ENCODE measurements at regions not wholly inside any gene's neighbourhood (a gene's known extent, or its start where the extent isn't known, plus 50 kb on each side); places are given as distances from the start of the nearest gene placed in this dataset.

GRCh38 chr5:126718236-126718868, 58.6 kb upstream of the LMNB1 start:
- H3K4me1 Mint-ChIP-seq = no peaks in the 10 kb centered on the region
- H3K27ac Mint-ChIP-seq = no peak overlapping the region
- no peaks in the 10 kb centered on the region for H3K36me3 Mint-ChIP-seq (ENCODE audit: low read depth)
- H3K9me3 Mint-ChIP-seq = no peaks in the 10 kb centered on the region
- ATAC-seq (replicated peaks) = no peak
- no peak overlapping the region for H3K4me3 Mint-ChIP-seq
- no peaks in the 10 kb centered on the region for H3K27me3 Mint-ChIP-seq

- no peaks in the 10 kb centered on the region for H3K27me3 Mint-ChIP-seq
- no peak for ATAC-seq (replicated peaks)
- no peak overlapping the region for H3K27ac Mint-ChIP-seq
- no peaks in the 10 kb centered on the region for H3K4me1 Mint-ChIP-seq
- H3K36me3 Mint-ChIP-seq (ENCODE audit: low read depth) = no peaks in the 10 kb centered on the region
- H3K9me3 Mint-ChIP-seq = no peaks in the 10 kb centered on the region
- no peak overlapping the region for H3K4me3 Mint-ChIP-seq
Measured at GRCh38 chr5:126720369-126720768, 56.6 kb upstream of the LMNB1 start.

- ATAC-seq (replicated peaks) = peak; percentile 49
- Mint-ChIP-seq H3K4me3 (no peak overlapping the region), H3K36me3 (ENCODE audit: low read depth) (no peaks in the 10 kb centered on the region)
Measured at GRCh38 chr5:126723643-126724042, 53.3 kb upstream of the LMNB1 start.

More at GRCh38 chr5:126723643-126724042, 53.3 kb upstream of the LMNB1 start:
- no peaks in the 10 kb centered on the region for H3K9me3 Mint-ChIP-seq
- no peak overlapping the region for H3K27ac Mint-ChIP-seq
- H3K4me1 Mint-ChIP-seq = no peaks in the 10 kb centered on the region
- H3K27me3 Mint-ChIP-seq = no peaks in the 10 kb centered on the region
